SK-N-SH (cell line): ENCODE measurements at regions not wholly inside any gene's neighbourhood (a gene's known extent, or its start where the extent isn't known, plus 50 kb on each side); places are given as distances from the start of the nearest gene placed in this dataset.

Source experiments
- CTCF ChIA-PET: fragments of 300-600, 350-600 bp; formaldehyde crosslinking; extraction: SDS; loops from one replicate; lab custom pipeline; 2021; lab: Yijun Ruan, JAX
- POLR2A ChIA-PET: fragments of 350-600 bp; sonication (Branson Sonifier 250); formaldehyde crosslinking; extraction: SDS; loops from one replicate; lab custom pipeline; 2020; ENCODE audit warnings: antibody characterized with exemption, inconsistent platforms; lab: Yijun Ruan, JAX
- DNase-seq: peaks from one replicate; pipeline ENCODE4 v3.0.0; 2012
- H2AFZ ChIP-seq: fragments of 200-600 bp; sonication (generic); 2 replicates; pipeline ENCODE4 v1.8.1; 2016; ENCODE audit warnings: antibody characterized with exemption, mild to moderate bottlenecking, low read depth
- H3F3A ChIP-seq: fragments of 200-600 bp; sonication (generic); replicated peaks from 2 replicates; pipeline ENCODE3; 2016; ENCODE audit warnings: antibody characterized with exemption, mild to moderate bottlenecking; ENCODE audit not compliant: insufficient read depth
- H3K27ac ChIP-seq, 2 experiments: fragments of 200-500 bp in 1 of 2; fragments of 200-600 bp in 1 of 2; sonication (Bioruptor generic) in 1 of 2; sonication (generic), shearing (Covaris generic) in 1 of 2; 2 replicates each; pipeline versions ENCODE4 v1.5.1 to v1.6.1; 2014 to 2016; ENCODE audit warnings: low read depth in 2 of 2, inconsistent platforms in 1 of 2, low read length in 1 of 2, mild to moderate bottlenecking in 1 of 2, mixed read lengths in 1 of 2
- H3K27me3 ChIP-seq: fragments of 200-600 bp; sonication (generic), shearing (Covaris generic); 2 replicates; pipeline ENCODE4 v1.6.1; 2016; ENCODE audit warnings: mixed run types; ENCODE audit not compliant: insufficient read depth
- H3K36me3 ChIP-seq, 2 experiments: fragments of 200-500 bp in 1 of 2; fragments of 200-600 bp in 1 of 2; sonication (Bioruptor generic) in 1 of 2; sonication (generic) in 1 of 2; replicated peaks in 1 of 2; 2 replicates each; pipeline versions ENCODE3 to v1.5.1; 2014 to 2016; ENCODE audit warnings: low read length in 1 of 2, mild to moderate bottlenecking in 1 of 2; ENCODE audit not compliant: insufficient read depth in 2 of 2, control insufficient read depth in 1 of 2
- H3K4me1 ChIP-seq, 2 experiments: fragments of 200-500 bp in 1 of 2; fragments of 200-600 bp in 1 of 2; sonication (Bioruptor generic) in 1 of 2; sonication (generic), shearing (Covaris generic) in 1 of 2; 2 replicates each; pipeline versions ENCODE4 v1.5.1 to v1.6.1; 2014 to 2016; ENCODE audit warnings: low read depth in 1 of 2, low read length in 1 of 2, mixed run types in 1 of 2; ENCODE audit not compliant: insufficient read depth in 2 of 2, control insufficient read depth in 1 of 2
- H3K4me2 ChIP-seq: fragments of 200-600 bp; sonication (generic), shearing (Covaris generic); 2 replicates; pipeline ENCODE4 v1.6.1; 2017; ENCODE audit warnings: mixed run types
- H3K4me3 ChIP-seq, 2 experiments: fragments of 200-500 bp in 1 of 2; fragments of 200-600 bp in 1 of 2; sonication (Bioruptor generic) in 1 of 2; sonication (generic), shearing (Covaris generic) in 1 of 2; 2 replicates each; pipeline versions ENCODE4 v1.5.1 to v1.8.1; 2014 to 2016; ENCODE audit warnings: low read depth in 2 of 2, inconsistent platforms in 1 of 2, low read length in 1 of 2, mild to moderate bottlenecking in 1 of 2, mixed read lengths in 1 of 2, moderate library complexity in 1 of 2
- H3K79me2 ChIP-seq: fragments of 200-600 bp; sonication (generic); 2 replicates; pipeline ENCODE4 v1.8.1; 2017; ENCODE audit warnings: mild to moderate bottlenecking; ENCODE audit not compliant: insufficient read depth
- H3K9ac ChIP-seq: fragments of 200-600 bp; sonication (generic); 2 replicates; pipeline ENCODE4 v1.6.1; 2017; ENCODE audit warnings: mixed run types
- H3K9me2 ChIP-seq: fragments of 200-600 bp; sonication (generic); 2 replicates; pipeline ENCODE4 v1.6.1; 2017; ENCODE audit warnings: mixed run types
- H3K9me3 ChIP-seq: fragments of 200-600 bp; sonication (generic); 2 replicates; pipeline ENCODE4 v1.6.1; 2017; ENCODE audit warnings: mixed run types, mild to moderate bottlenecking, moderate library complexity
- H4K20me1 ChIP-seq: fragments of 200-600 bp; sonication (generic); 2 replicates; pipeline ENCODE4 v1.6.1; 2017; ENCODE audit warnings: mild to moderate bottlenecking, mixed run types; ENCODE audit not compliant: insufficient read depth
- CTCF ChIP-seq: fragments of 200-600 bp; sonication (generic); IDR thresholded peaks from 2 replicates; pipeline ENCODE4 v1.6.1; 2017; ENCODE audit warnings: antibody characterized with exemption, mild to moderate bottlenecking, moderate library complexity
- ELF1 ChIP-seq: IDR thresholded peaks from 2 replicates; pipeline ENCODE4 v1.4.0; 2012
- EP300 ChIP-seq, 2 experiments: IDR thresholded peaks; 2 replicates each; pipeline versions ENCODE4 v1.4.0 to v1.6.1; 2012; ENCODE audit warnings: borderline replicate concordance in 1 of 2, low read depth in 1 of 2, low read length in 1 of 2
- FOXJ3 ChIP-seq: sonication (generic); formaldehyde crosslinking; IDR thresholded peaks from 2 replicates; pipeline ENCODE4 v1.5.1; 2020; ENCODE audit warnings: mild to moderate bottlenecking, missing genetic modification reagents
- GATA2 ChIP-seq: sonication (generic); formaldehyde crosslinking; IDR thresholded peaks from 2 replicates; pipeline ENCODE4 v1.5.0; 2020; ENCODE audit warnings: mild to moderate bottlenecking, missing genetic modification reagents
- JUND ChIP-seq: IDR thresholded peaks from 2 replicates; pipeline ENCODE4 v1.4.0; 2012
- MAX ChIP-seq: IDR thresholded peaks from 2 replicates; pipeline ENCODE4 v1.4.0; 2012; ENCODE audit warnings: low read depth
- NRF1 ChIP-seq: IDR thresholded peaks from 2 replicates; pipeline ENCODE4 v1.6.1; 2012; ENCODE audit warnings: low read depth, mild to moderate bottlenecking, low read length
- RAD21 ChIP-seq: IDR thresholded peaks from 2 replicates; pipeline ENCODE4 v1.6.1; 2012; ENCODE audit warnings: mild to moderate bottlenecking, low read length
- RCOR1 ChIP-seq: fragments of 150-350 bp; IDR thresholded peaks from 2 replicates; pipeline ENCODE4 v1.6.1; 2017; ENCODE audit warnings: antibody characterized with exemption, low read length
- REST ChIP-seq: IDR thresholded peaks from 2 replicates; pipeline ENCODE4 v1.6.1; 2012; ENCODE audit warnings: mild to moderate bottlenecking, low read depth, low read length, moderate library complexity
- RXRA ChIP-seq: IDR thresholded peaks from 2 replicates; pipeline ENCODE4 v1.4.0; 2012; ENCODE audit warnings: low read depth, mild to moderate bottlenecking, borderline replicate concordance
- SMC3 ChIP-seq: IDR thresholded peaks from 2 replicates; pipeline ENCODE4 v1.6.1; 2012; ENCODE audit warnings: low read depth, low read length, improper control_type of control experiment
- TEAD4 ChIP-seq: IDR thresholded peaks from 2 replicates; pipeline ENCODE4 v1.4.0; 2012; ENCODE audit warnings: mild to moderate bottlenecking, borderline replicate concordance; ENCODE audit not compliant: insufficient read depth
- USF1 ChIP-seq: IDR thresholded peaks from 2 replicates; pipeline ENCODE4 v1.4.0; 2012; ENCODE audit warnings: low read depth, borderline replicate concordance
- YY1 ChIP-seq: IDR thresholded peaks from 2 replicates; pipeline ENCODE4 v1.4.0; 2012; ENCODE audit warnings: low read depth, mild to moderate bottlenecking
- WGBS: methylation state at CpG from one replicate; pipeline ENCODE4 v1.1.6; 2017; ENCODE audit warnings: low lambda C conversion rate; 5-methylcytosine and 5-hydroxymethylcytosine counted together

- 2% methylated on average over 2 of the region's 2 CpGs for WGBS
- no peak overlapping the region for H3K9ac ChIP-seq
- no peak overlapping the region for H3K4me3 ChIP-seq
- H3K9me3 ChIP-seq = no peaks in the 10 kb centered on the region
- ChIA-PET CTCF (no interaction called here), POLR2A (no interaction called here)
- no peaks in the 10 kb centered on the region for H3K9me2 ChIP-seq
- no peak for DNase-seq
- H3K27me3 ChIP-seq = no peaks in the 10 kb centered on the region; the same call in 1 of the 2 replicates
- H3K4me1 ChIP-seq = no peaks in the 10 kb centered on the region
- no peaks in the 10 kb centered on the region for H3K79me2 ChIP-seq
- H2AFZ ChIP-seq = no peak overlapping the region
- H3K27ac ChIP-seq = no peak overlapping the region
- no peaks in the 10 kb centered on the region for H3K36me3 ChIP-seq
- H4K20me1 ChIP-seq = no peaks in the 10 kb centered on the region
- H3K4me2 ChIP-seq = no peak overlapping the region
- no peaks in the 10 kb centered on the region for H3F3A ChIP-seq
- TF ChIP-seq RXRA (no peak), YY1 (no peak), CTCF (no peak), SMC3 (no peak), NRF1 (no peak), JUND (no peak), TEAD4 (no peak), EP300 (IDR thresholded peaks at IDR 0.05; ENCODE audit: borderline replicate concordance in 1 of 2, low read depth in 1 of 2, low read length in 1 of 2) (no peak), FOXJ3 (CRISPR knock-in tag) (no peak), REST (no peak), ELF1 (no peak), MAX (no peak), RAD21 (no peak), GATA2 (CRISPR knock-in tag) (no peak), RCOR1 (no peak), USF1 (no peak)
Observed at GRCh38 chr2:156708051-156708450, 271.9 kb downstream of the GPD2 start.
